HUES6 (cell line): ENCODE measurements at regions not wholly inside any gene's neighbourhood (a gene's known extent, or its start where the extent isn't known, plus 50 kb on each side); places are given as distances from the start of the nearest gene placed in this dataset.
"Not testable (repeated sequence)": the region's sequence is repeated elsewhere in the genome, so short reads cannot be mapped to it uniquely, and the experiment has no call there.

Source experiments
- H3K27ac ChIP-seq: 2 replicates; pipeline ENCODE4 v1.7.0; 2013; ENCODE audit warnings: low read depth, mild to moderate bottlenecking, low read length, inconsistent platforms
- H3K27me3 ChIP-seq: 2 replicates; pipeline ENCODE4 v1.6.1; 2013; ENCODE audit warnings: low read length; ENCODE audit not compliant: control insufficient read depth, insufficient read depth
- H3K36me3 ChIP-seq: 2 replicates; pipeline ENCODE4 v1.6.1; 2013; ENCODE audit warnings: low read length; ENCODE audit not compliant: control insufficient read depth, insufficient read depth
- H3K4me1 ChIP-seq: 2 replicates; pipeline ENCODE4 v1.6.1; 2013; ENCODE audit warnings: low read length; ENCODE audit not compliant: control insufficient read depth, insufficient read depth
- H3K4me3 ChIP-seq: 2 replicates; pipeline ENCODE4 v1.5.1; 2013; ENCODE audit warnings: low read depth, low read length
- H3K9ac ChIP-seq: one replicate; pipeline ENCODE4 v1.6.1; 2013; ENCODE audit warnings: mild to moderate bottlenecking, low read length
- H3K9me3 ChIP-seq: 2 replicates; pipeline ENCODE4 v1.6.1; 2013; ENCODE audit warnings: low read depth, low read length; ENCODE audit not compliant: control insufficient read depth, insufficient read depth

- Histone ChIP-seq H3K27me3 (no peaks in the 10 kb centered on the region), H3K4me1 (no peaks in the 10 kb centered on the region), H3K9me3 (no peaks in the 10 kb centered on the region), H3K36me3 (no peaks in the 10 kb centered on the region), H3K9ac (no peak overlapping the region), H3K4me3 (no peak overlapping the region), H3K27ac (no peak overlapping the region)
Measured at GRCh38 chrX:124747295-124747694, 400.9 kb downstream of the SH2D1A start.

GRCh38 chrX:124764354-124764753 is 418.0 kb downstream of the SH2D1A start:
- Histone ChIP-seq H3K27ac (no peak overlapping the region), H3K27me3 (no peaks in the 10 kb centered on the region; the same call in 1 of the 2 replicates), H3K4me1 (no peaks in the 10 kb centered on the region)

GRCh38 chrX:124769166-124769565 is 422.8 kb downstream of the SH2D1A start:
- Histone ChIP-seq H3K9me3 (no peaks in the 10 kb centered on the region), H3K27ac (no peak overlapping the region), H3K9ac (no peak overlapping the region), H3K4me3 (no peak overlapping the region), H3K4me1 (no peaks in the 10 kb centered on the region), H3K36me3 (no peaks in the 10 kb centered on the region), H3K27me3 (no peaks in the 10 kb centered on the region; the same call in 1 of the 2 replicates)

More at GRCh38 chrX:124764354-124764753, 418.0 kb downstream of the SH2D1A start:
- Histone ChIP-seq H3K9ac (no peak overlapping the region), H3K4me3 (no peak overlapping the region), H3K36me3 (no peaks in the 10 kb centered on the region), H3K9me3 (no peaks in the 10 kb centered on the region)

- H3K9me3 ChIP-seq: no peaks in the 10 kb centered on the region
- no peaks in the 10 kb centered on the region for H3K36me3 ChIP-seq
- H3K27me3 ChIP-seq: no peaks in the 10 kb centered on the region; the same call in 1 of the 2 replicates
- H3K27ac ChIP-seq: no peak overlapping the region
- no peak overlapping the region for H3K9ac ChIP-seq
- H3K4me3 ChIP-seq: no peak overlapping the region
- H3K4me1 ChIP-seq: no peaks in the 10 kb centered on the region
Measured at GRCh38 chrX:124771292-124771691, 424.9 kb downstream of the SH2D1A start.

GRCh38 chrX:124788253-124788652 is 441.9 kb downstream of the SH2D1A start:
- not testable (repeated sequence) for H3K4me3 ChIP-seq, H3K27ac ChIP-seq, H3K27me3 ChIP-seq, H3K4me1 ChIP-seq, H3K36me3 ChIP-seq, H3K9ac ChIP-seq
- peaks cover 22% of the 10 kb centered on the region for H3K9me3 ChIP-seq

- not testable (repeated sequence) for H3K36me3 ChIP-seq, H3K4me1 ChIP-seq, H3K4me3 ChIP-seq, H3K27ac ChIP-seq, H3K27me3 ChIP-seq, H3K9ac ChIP-seq
- H3K9me3 ChIP-seq: peaks cover 22% of the 10 kb centered on the region
Measured at GRCh38 chrX:124789874-124790273, 443.5 kb downstream of the SH2D1A start.

GRCh38 chrX:124791492-124792095 is 445.2 kb downstream of the SH2D1A start:
- Histone ChIP-seq H3K9me3 (peaks cover 22% of the 10 kb centered on the region), H3K4me1 (no peaks in the 10 kb centered on the region), H3K27me3 (no peaks in the 10 kb centered on the region; the same call in 1 of the 2 replicates), H3K4me3 (no peak overlapping the region), H3K36me3 (no peaks in the 10 kb centered on the region), H3K27ac (no peak overlapping the region), H3K9ac (no peak overlapping the region)

- Histone ChIP-seq H3K36me3 (no peaks in the 10 kb centered on the region), H3K27ac (no peak overlapping the region), H3K9ac (no peak overlapping the region), H3K27me3 (no peaks in the 10 kb centered on the region; the same call in 1 of the 2 replicates), H3K9me3 (peaks cover 20% of the 10 kb centered on the region; the same call in 1 of the 2 replicates), H3K4me3 (no peak overlapping the region), H3K4me1 (no peaks in the 10 kb centered on the region)
Measured at GRCh38 chrX:124796989-124797388, 450.6 kb downstream of the SH2D1A start.

GRCh38 chrX:124804962-124805361 is 458.6 kb downstream of the SH2D1A start:
- H3K9ac ChIP-seq: no peak overlapping the region
- H3K4me1 ChIP-seq: peaks cover 6% of the 10 kb centered on the region
- H3K36me3 ChIP-seq: no peaks in the 10 kb centered on the region
- no peak overlapping the region for H3K4me3 ChIP-seq
- H3K27me3 ChIP-seq: no peaks in the 10 kb centered on the region; the same call in 1 of the 2 replicates
- 0 out of 2 replicates have a peak, but pooled peaks cover 5% of the 10 kb centered on the region for H3K9me3 ChIP-seq
- H3K27ac ChIP-seq: no peak overlapping the region

GRCh38 chrX:124805486-124805885 is 459.1 kb downstream of the SH2D1A start:
- Histone ChIP-seq H3K27me3 (no peaks in the 10 kb centered on the region; the same call in 1 of the 2 replicates), H3K36me3 (no peaks in the 10 kb centered on the region), H3K9me3 (0 out of 2 replicates have a peak, but pooled peaks cover 3% of the 10 kb centered on the region), H3K4me3 (no peak overlapping the region), H3K4me1 (peaks cover 6% of the 10 kb centered on the region), H3K27ac (no peak overlapping the region), H3K9ac (no peak overlapping the region)

GRCh38 chrX:124814106-124814505 is 467.7 kb downstream of the SH2D1A start:
- no peaks in the 10 kb centered on the region for H3K9me3 ChIP-seq
- H3K27ac ChIP-seq: no peak overlapping the region
- H3K4me1 ChIP-seq: no peaks in the 10 kb centered on the region
- H3K36me3 ChIP-seq: no peaks in the 10 kb centered on the region
- H3K9ac ChIP-seq: no peak overlapping the region
- H3K4me3 ChIP-seq: no peak overlapping the region
- H3K27me3 ChIP-seq: no peaks in the 10 kb centered on the region
